GM18499 (cell line): ENCODE measurements at regions not wholly inside any gene's neighbourhood (a gene's known extent, or its start where the extent isn't known, plus 50 kb on each side); places are given as distances from the start of the nearest gene placed in this dataset.

Experiments
- ATAC-seq: cut with Tn5 transposase; IDR thresholded peaks from one replicate; pipeline ENCODE4 v1.9.1; 2021; ENCODE audit warnings: moderate number of reproducible peaks; ENCODE audit not compliant: insufficient read depth, unreplicated experiment

GRCh38 chr18:54714851-54715250, 113.4 kb upstream of the RAB27B start:
- ATAC-seq = no peak

DNA sequence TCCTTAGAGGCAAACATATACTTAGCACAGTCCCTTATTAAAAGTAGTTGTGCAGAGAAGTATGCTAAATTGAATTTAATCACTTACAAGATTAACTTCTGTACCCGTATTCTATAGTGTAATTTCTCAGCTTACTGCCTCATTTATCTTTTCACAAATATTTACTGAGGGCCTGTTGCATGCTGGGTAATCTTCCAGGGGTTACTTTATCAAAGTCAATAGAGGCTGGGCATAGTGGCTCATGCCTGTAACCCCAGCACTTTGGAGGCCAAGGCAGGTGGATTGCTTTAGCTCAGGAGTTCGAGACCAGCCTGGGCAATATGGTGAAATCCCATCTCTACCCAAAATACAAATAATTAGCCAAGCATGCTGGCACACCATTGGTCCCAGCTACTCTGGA, 111.7 kb upstream of the RAB27B start:
- no peak for ATAC-seq

DNA sequence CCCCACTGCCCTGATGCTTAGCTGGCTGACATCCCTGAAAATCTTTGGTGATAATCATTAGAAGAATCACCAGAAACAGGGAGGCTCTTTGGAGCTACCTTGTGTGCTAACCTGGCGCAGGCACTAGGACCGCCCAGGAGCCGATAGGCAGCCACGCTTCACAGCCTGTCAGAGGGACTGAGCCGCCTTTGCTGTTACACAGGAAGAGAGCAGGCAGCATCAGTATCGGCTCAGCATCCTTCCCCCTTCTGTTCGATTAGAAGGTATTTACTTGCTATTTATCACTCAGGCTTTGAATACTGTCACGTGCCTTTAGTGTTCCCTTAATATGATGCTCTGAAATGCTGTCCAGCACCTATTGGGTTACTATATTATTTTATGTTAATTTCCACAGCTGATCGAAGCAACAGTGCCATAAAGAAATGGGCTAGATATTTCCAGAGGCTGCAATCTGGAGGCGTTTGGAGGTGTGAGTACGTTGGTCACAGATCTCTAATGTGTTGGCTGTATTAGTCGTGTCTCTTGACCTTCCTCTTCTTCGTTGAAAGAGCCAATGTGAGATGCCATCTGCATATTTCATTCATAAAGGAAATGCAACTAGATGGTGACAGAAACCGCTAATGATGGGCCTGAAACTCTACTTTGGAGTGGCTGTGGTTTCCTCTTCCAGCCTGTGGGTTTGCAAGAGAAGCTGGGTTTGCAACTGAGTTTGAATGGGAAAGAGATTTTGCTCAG, 110.4 kb upstream of the RAB27B start:
- no peak for ATAC-seq

GRCh38 chr18:54718408-54718773, 109.9 kb upstream of the RAB27B start:
- no peak for ATAC-seq

DNA sequence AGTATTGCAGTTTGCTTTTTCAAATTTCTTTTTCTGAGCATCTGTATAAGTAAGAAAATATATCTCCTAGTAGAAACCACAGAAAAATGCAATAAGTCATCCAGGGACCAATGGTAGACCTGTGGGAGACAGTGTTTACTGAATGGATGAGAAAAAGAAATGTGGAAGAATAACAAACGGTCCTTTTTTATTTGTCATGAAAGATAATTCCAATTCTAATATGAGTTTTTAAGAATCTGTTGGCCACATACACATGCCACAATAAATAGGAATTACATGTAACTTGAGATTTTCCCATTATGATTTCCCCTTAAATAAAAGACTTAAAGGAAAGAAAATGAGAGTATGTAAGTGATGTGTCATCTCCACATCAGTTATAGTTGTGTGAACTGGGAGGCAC, 107.7 kb upstream of the RAB27B start:
- ATAC-seq = no peak

- ATAC-seq = no peak
Measured at GRCh38 chr18:54726143-54726542, 102.1 kb upstream of the RAB27B start.

GRCh38 chr18:54734059-54734458, 94.2 kb upstream of the RAB27B start:
- no peak for ATAC-seq

DNA sequence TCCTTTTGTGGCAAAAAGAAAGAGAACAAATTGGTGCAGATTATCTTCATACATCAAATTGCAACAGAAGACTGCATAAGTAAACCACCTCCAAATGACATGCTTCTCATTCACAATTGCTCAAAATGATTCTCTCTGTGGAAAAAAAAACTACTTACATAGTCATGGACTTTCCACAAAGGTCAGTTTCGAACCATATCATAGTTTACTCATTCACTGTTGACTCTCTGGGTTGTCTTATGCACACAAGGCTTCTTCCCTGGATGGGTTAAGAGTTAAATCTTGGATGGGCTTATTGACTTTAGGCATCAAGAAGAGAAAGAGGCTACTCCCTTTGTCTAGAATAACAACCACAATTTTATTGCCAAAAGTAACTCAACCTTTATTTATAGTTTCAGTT, 91.3 kb upstream of the RAB27B start:
- no peak for ATAC-seq

DNA sequence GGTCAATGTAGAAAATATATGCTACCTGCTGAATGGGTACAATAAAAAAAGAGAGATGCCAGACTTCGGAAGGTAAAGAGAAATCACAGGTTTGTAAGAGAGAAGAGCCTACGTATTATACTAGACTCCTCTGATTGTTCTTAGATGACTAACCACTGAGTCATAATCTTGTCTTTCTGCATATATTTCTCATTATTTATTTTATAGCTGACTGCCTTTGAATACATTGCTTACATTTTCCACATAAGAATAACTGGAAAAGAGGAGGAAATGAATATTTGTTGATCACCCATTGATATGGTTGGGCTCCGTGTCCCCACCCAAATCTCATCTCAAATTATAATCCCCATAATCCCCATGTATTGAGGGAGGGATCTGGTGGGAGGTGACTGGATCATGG, 90.3 kb upstream of the RAB27B start:
- no peak for ATAC-seq

GRCh38 chr18:54739476-54739875, 88.8 kb upstream of the RAB27B start:
- no peak for ATAC-seq

- ATAC-seq = no peak
Measured at GRCh38 chr18:54740136-54740846, 88.0 kb upstream of the RAB27B start.

- no peak for ATAC-seq
Measured at GRCh38 chr18:54742120-54742519, 86.2 kb upstream of the RAB27B start.

DNA sequence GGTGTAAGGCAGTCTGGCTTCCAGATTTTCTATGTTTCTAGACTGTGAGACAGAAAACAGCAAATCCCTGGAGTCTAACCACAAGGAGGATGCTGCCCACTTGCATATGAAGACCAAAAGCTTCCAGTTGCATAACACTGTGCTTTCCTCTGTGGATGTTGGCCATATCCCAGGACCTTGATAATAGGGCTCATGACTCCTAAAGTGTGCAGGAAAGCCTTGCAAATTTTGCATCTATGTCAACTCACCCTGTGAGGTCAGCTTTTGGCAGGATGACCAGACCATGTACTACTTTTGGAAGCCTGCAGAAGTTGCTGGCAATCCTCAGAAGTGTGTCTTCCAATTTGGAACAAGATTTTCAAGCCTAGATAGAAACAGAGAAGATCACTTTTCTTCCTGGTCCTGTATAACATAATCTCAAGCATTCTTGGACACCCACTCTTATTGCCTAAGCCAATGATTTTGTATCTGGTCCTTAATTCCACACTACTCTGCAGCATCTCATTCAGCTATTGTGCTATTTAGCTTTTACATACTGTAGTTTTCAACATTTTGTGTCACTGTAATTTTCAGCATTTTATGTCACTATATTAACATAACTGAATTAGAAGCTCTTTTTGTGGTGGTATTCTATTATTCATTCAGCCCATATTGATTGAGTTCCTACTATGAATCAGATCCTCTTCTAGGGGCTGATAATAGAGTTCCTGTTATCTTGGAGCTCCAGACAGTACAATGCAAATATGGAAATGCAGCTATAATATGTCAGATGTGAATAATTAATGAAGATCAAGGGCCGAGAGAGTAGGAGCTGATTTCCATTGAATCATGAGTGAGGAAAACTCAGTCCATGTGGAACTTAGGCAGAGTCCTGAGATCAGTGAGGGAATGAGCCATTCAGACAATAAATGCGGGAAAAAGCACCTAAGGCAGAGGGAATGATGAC, 85.3 kb upstream of the RAB27B start:
- ATAC-seq = no peak

GRCh38 chr18:54743605-54743995, 84.7 kb upstream of the RAB27B start:
- ATAC-seq = no peak

- no peak for ATAC-seq
Measured at GRCh38 chr18:54749291-54749690, 79.0 kb upstream of the RAB27B start.

GRCh38 chr18:54750350-54750749, 77.9 kb upstream of the RAB27B start:
- ATAC-seq = no peak

GRCh38 chr18:54752185-54752584, 76.1 kb upstream of the RAB27B start:
- ATAC-seq = no peak

DNA sequence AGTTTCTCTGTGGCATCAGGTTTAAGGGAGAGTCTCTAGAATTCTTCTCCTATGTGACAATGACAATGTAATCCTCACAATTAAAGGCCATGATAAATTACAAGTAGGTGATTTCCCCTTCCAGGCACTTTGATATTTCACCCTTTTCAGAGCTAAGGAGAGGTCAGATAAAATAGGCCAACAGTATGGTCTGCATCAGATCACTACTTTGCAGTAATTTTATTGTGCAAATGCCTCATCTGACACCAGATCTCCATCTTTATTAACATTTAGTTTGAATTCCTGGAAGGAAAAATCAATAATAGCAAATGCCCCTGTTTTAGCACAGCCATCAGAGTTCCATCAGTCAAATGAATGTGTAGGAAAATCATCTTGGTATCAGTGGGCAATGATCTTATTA, 72.8 kb upstream of the RAB27B start:
- ATAC-seq = no peak

- no peak for ATAC-seq
Measured at GRCh38 chr18:54762386-54762785, 65.9 kb upstream of the RAB27B start.

DNA sequence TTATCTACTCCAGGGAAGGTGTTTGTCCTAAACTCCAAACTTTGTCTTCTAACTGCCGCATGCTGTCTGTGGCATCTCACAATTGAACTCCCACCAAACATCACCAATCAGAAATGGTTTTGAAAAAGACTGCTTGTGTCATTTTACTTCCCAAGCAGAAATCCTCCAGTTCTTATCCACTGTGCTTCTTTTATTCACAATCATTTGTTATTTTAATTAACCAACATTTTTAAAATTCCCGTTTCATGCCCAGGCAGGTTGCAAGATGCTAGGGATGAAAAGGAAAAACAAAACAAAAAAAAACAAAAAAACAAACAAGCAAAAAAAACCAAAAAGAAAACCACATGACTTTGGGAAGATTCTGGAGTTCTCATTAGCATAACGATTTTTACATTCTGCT, 63.5 kb upstream of the RAB27B start:
- no peak for ATAC-seq
